ENCODE measurements at regions not wholly inside any gene's neighbourhood (a gene's known extent, or its start where the extent isn't known, plus 50 kb on each side); places are given as distances from the start of the nearest gene placed in this dataset.

GRCh38 chr1:76764638-76765454 lies 102.4 kb upstream of the ST6GALNAC5 start:
- TF ChIP-seq CTCF (IDR thresholded peaks at IDR 0.05; ENCODE audit: insufficient read depth, low read depth, low read length, missing control alignments), result no peak
- DNase-seq (ENCODE audit: low read depth), result no peak
- H3K4me3 ChIP-seq (ENCODE audit: low read length), result no peak overlapping the region

GRCh38 chr1:76766381-76766780 lies 100.9 kb upstream of the ST6GALNAC5 start:
- H3K4me3 ChIP-seq (ENCODE audit: low read length), result no peak overlapping the region
- no peak for TF ChIP-seq CTCF (IDR thresholded peaks at IDR 0.05; ENCODE audit: insufficient read depth, low read depth, low read length, missing control alignments)
- DNase-seq (ENCODE audit: low read depth), result no peak

GRCh38 chr1:76769911-76770310 lies 97.4 kb upstream of the ST6GALNAC5 start:
- TF ChIP-seq CTCF (IDR thresholded peaks at IDR 0.05; ENCODE audit: insufficient read depth, low read depth, low read length, missing control alignments), result no peak
- DNase-seq (ENCODE audit: low read depth), result no peak
- H3K4me3 ChIP-seq (ENCODE audit: low read length), result no peak overlapping the region

- no peak overlapping the region for H3K4me3 ChIP-seq (ENCODE audit: low read length)
- TF ChIP-seq CTCF (IDR thresholded peaks at IDR 0.05; ENCODE audit: insufficient read depth, low read depth, low read length, missing control alignments), result no peak
- no peak for DNase-seq (ENCODE audit: low read depth)
Measured at GRCh38 chr1:76770979-76771378, 96.3 kb upstream of the ST6GALNAC5 start.

- H3K4me3 ChIP-seq (ENCODE audit: low read length), result no peak overlapping the region
- DNase-seq (ENCODE audit: low read depth), result no peak
Measured at GRCh38 chr1:76781447-76781846, 85.8 kb upstream of the ST6GALNAC5 start.

GRCh38 chr1:76782809-76783208 lies 84.5 kb upstream of the ST6GALNAC5 start:
- no peak overlapping the region for H3K4me3 ChIP-seq (ENCODE audit: low read length)
- no peak for TF ChIP-seq CTCF (IDR thresholded peaks at IDR 0.05; ENCODE audit: insufficient read depth, low read depth, low read length, missing control alignments)
- DNase-seq (ENCODE audit: low read depth), result peak; percentile 23

More at GRCh38 chr1:76781447-76781846, 85.8 kb upstream of the ST6GALNAC5 start:
- TF ChIP-seq CTCF (IDR thresholded peaks at IDR 0.05; ENCODE audit: insufficient read depth, low read depth, low read length, missing control alignments), result no peak

- no peak for TF ChIP-seq CTCF (IDR thresholded peaks at IDR 0.05; ENCODE audit: insufficient read depth, low read depth, low read length, missing control alignments)
- no peak for DNase-seq (ENCODE audit: low read depth)
- H3K4me3 ChIP-seq (ENCODE audit: low read length), result no peak overlapping the region
Measured at GRCh38 chr1:76784502-76784901, 82.8 kb upstream of the ST6GALNAC5 start.

Data from epithelial cell of esophagus (primary cell).